Breast epithelium (tissue), 3 donors: ENCODE measurements at regions not wholly inside any gene's neighbourhood (a gene's known extent, or its start where the extent isn't known, plus 50 kb on each side); places are given as distances from the start of the nearest gene placed in this dataset.

ENCODE experiments used
- POLR2A ChIP-seq: fragments of 450-650 bp; IDR thresholded peaks from one replicate; pipeline ENCODE4 v1.6.1; 2016; ENCODE audit warnings: antibody characterized with exemption, mild to moderate bottlenecking, moderate library complexity
- POLR2AphosphoS5 ChIP-seq, 3 donors: sonication (generic); formaldehyde crosslinking; IDR thresholded peaks; one replicate each; pipeline ENCODE4 v1.6.1; 2017; ENCODE audit warnings: antibody characterized with exemption in 3 of 3

DNA sequence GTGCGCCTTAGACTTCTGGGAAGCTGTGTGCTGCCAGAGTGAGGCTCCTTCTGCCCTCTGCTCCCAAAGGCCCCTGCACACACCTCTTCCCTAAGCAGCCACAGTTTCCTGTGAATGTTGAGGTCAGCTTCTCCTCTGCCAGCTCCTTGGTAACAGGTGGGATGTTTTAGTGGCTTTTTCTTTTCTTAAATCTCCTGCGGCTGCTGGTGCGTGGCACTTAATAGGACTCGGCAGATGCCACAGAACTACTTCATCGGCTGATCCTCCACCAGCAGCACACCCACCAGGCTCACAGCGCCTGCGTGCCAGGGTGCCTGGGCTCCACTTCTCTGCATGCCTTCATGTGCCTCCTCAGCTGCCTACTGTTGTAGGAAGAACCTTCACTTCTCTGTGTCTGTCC, 87.8 kb downstream of the RCN1 start:
- no peak for TF ChIP-seq POLR2A
- TF ChIP-seq POLR2AphosphoS5 (IDR thresholded peaks at IDR 0.05): no peak
